Neural cell (in vitro differentiated cells): ENCODE measurements at regions not wholly inside any gene's neighbourhood (a gene's known extent, or its start where the extent isn't known, plus 50 kb on each side); places are given as distances from the start of the nearest gene placed in this dataset.

Experiments used
- H2AFZ ChIP-seq: fragments of 200-600, 300-800 bp; sonication (generic), shearing (Covaris generic); 2 replicates; pipeline ENCODE4 v1.6.0; 2014; ENCODE audit warnings: low read depth, mild to moderate bottlenecking, antibody characterized with exemption, low read length, moderate library complexity
- H3F3A ChIP-seq: fragments of 200-600 bp; shearing (Covaris generic); 2 replicates; pipeline ENCODE4 v1.6.1; 2016; ENCODE audit warnings: mild to moderate bottlenecking, moderate library complexity, mixed read lengths, antibody characterized with exemption, low read length; ENCODE audit not compliant: insufficient read depth, poor library complexity, severe bottlenecking
- H3K27ac ChIP-seq: fragments of 200-600, 300-800 bp; sonication (generic), shearing (Covaris generic); 2 replicates; pipeline ENCODE4 v1.5.1; 2014; ENCODE audit warnings: mild to moderate bottlenecking, low read length, moderate library complexity
- H3K27me3 ChIP-seq: fragments of 300-800, 200-600 bp; sonication (generic), shearing (Covaris generic); 2 replicates; pipeline ENCODE4 v1.6.0; 2014; ENCODE audit warnings: mild to moderate bottlenecking, low read depth, low read length, moderate library complexity; ENCODE audit not compliant: insufficient read depth
- H3K36me3 ChIP-seq: fragments of 300-800, 200-600 bp; sonication (generic), shearing (Covaris generic); 2 replicates; pipeline ENCODE4 v1.5.1; 2014; ENCODE audit warnings: mild to moderate bottlenecking, antibody characterized with exemption, low read length, moderate library complexity; ENCODE audit not compliant: insufficient read depth
- H3K4me2 ChIP-seq: fragments of 300-800, 200-600 bp; sonication (generic), shearing (Covaris generic); 2 replicates; pipeline ENCODE4 v1.6.0; 2014; ENCODE audit warnings: mild to moderate bottlenecking, low read length
- H3K4me3 ChIP-seq: fragments of 300-800, 200-600 bp; sonication (generic), shearing (Covaris generic); 2 replicates; pipeline ENCODE4 v1.5.1; 2014; ENCODE audit warnings: mild to moderate bottlenecking, low read length, moderate library complexity
- H3K79me2 ChIP-seq: fragments of 200-600 bp; shearing (Covaris generic); replicated peaks from 2 replicates; pipeline ENCODE4 v1.6.0; 2014; ENCODE audit warnings: mild to moderate bottlenecking, low read length, moderate library complexity; ENCODE audit not compliant: insufficient read depth
- H3K9ac ChIP-seq: fragments of 300-800, 200-600 bp; sonication (generic), shearing (Covaris generic); 2 replicates; pipeline ENCODE4 v1.6.1; 2016; ENCODE audit warnings: mild to moderate bottlenecking, low read length, mixed read lengths
- H3K9me2 ChIP-seq: fragments of 200-600 bp; shearing (Covaris generic); 2 replicates; pipeline ENCODE4 v1.6.1; 2016; ENCODE audit warnings: mild to moderate bottlenecking, low read length, mixed read lengths; ENCODE audit not compliant: insufficient read depth
- H3K9me3 ChIP-seq: fragments of 200-600, 300-800 bp; sonication (generic), shearing (Covaris generic); 2 replicates; pipeline ENCODE4 v1.6.1; 2016; ENCODE audit warnings: mild to moderate bottlenecking, mixed run types, low read length, moderate library complexity, mixed read lengths
- H4K20me1 ChIP-seq: fragments of 200-600 bp; shearing (Covaris generic); 2 replicates; pipeline ENCODE4 v1.6.1; 2016; ENCODE audit warnings: mild to moderate bottlenecking, mixed run types; ENCODE audit not compliant: insufficient read depth
- EP300 ChIP-seq: fragments of 450-650 bp; conservative IDR thresholded peaks from 2 replicates; pipeline ENCODE4 v1.6.1; 2014; ENCODE audit warnings: antibody characterized with exemption, mild to moderate bottlenecking, moderate library complexity; ENCODE audit not compliant: poor library complexity, severe bottlenecking
- EZH2 ChIP-seq: fragments of 200-600, 300-800 bp; shearing (Covaris generic), sonication (generic); IDR thresholded peaks from 2 replicates; pipeline ENCODE4 v1.6.1; 2014; ENCODE audit warnings: antibody characterized with exemption, low read length, borderline replicate concordance, mild to moderate bottlenecking; ENCODE audit not compliant: insufficient read depth, poor library complexity, severe bottlenecking
- MXI1 ChIP-seq: fragments of 450-650 bp; conservative IDR thresholded peaks from 2 replicates; pipeline ENCODE4 v1.6.1; 2014; ENCODE audit warnings: antibody characterized with exemption, mild to moderate bottlenecking; ENCODE audit not compliant: poor library complexity, severe bottlenecking
- POLR2AphosphoS5 ChIP-seq: IDR thresholded peaks from 2 replicates; pipeline ENCODE4 v1.6.1; 2012
- RAD21 ChIP-seq: fragments of 450-650 bp; conservative IDR thresholded peaks from 2 replicates; pipeline ENCODE4 v1.6.1; 2014; ENCODE audit warnings: antibody characterized with exemption, mild to moderate bottlenecking, moderate library complexity
- REST ChIP-seq: IDR thresholded peaks from 2 replicates; pipeline ENCODE4 v1.6.1; 2012; ENCODE audit warnings: borderline replicate concordance
- SMC3 ChIP-seq: fragments of 450-650 bp; conservative IDR thresholded peaks from 2 replicates; pipeline ENCODE4 v1.6.1; 2014; ENCODE audit warnings: antibody characterized with exemption, mild to moderate bottlenecking, moderate library complexity; ENCODE audit not compliant: poor library complexity
- TAF1 ChIP-seq: IDR thresholded peaks from 2 replicates; pipeline ENCODE4 v1.6.1; 2012; ENCODE audit warnings: low read depth
- TF ChIP-seq, protein P1 (sequence below): fragments of 450-650 bp; IDR thresholded peaks from 2 replicates; pipeline ENCODE4 v1.5.1; 2014; ENCODE audit warnings: antibody characterized with exemption, mild to moderate bottlenecking, moderate library complexity; ENCODE audit not compliant: poor library complexity, severe bottlenecking

DNA sequence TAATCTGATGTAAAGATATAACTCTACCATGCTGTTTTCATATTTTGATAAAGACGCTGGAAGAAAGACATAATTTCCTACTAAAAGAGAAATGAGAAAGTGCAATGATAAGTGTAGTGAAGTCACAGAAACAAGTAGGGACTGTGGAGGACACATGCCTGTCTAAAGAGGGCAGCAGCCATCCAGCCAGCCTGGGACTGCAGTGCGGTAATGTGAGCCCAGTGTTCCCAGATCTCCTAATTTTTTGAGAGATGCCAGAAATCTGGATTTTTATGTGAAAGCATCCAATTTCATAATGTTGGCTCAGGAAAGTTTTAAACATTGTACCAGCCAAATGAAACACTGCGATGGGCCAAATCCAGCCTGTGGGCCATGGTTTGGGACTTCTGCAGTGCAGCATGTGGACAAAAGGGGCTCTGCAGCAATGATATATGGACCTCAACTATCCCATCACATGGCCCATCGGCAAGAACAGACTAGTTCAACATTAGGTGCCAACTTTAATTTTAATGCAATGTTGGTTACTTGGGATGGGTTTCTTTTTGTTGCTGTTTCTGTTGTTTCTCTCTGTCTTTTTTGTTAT, 329.5 kb downstream of the LTN1 start:
- H3K4me2 ChIP-seq: no peak overlapping the region
- H4K20me1 ChIP-seq: no peaks in the 10 kb centered on the region
- no peak overlapping the region for H2AFZ ChIP-seq
- no peaks in the 10 kb centered on the region for H3K9me2 ChIP-seq
- H3K9ac ChIP-seq: no peak overlapping the region
- no peaks in the 10 kb centered on the region for H3K36me3 ChIP-seq
- TF ChIP-seq SMC3: no peak
- no peak for TF ChIP-seq POLR2AphosphoS5
- TF ChIP-seq, protein P1, sequence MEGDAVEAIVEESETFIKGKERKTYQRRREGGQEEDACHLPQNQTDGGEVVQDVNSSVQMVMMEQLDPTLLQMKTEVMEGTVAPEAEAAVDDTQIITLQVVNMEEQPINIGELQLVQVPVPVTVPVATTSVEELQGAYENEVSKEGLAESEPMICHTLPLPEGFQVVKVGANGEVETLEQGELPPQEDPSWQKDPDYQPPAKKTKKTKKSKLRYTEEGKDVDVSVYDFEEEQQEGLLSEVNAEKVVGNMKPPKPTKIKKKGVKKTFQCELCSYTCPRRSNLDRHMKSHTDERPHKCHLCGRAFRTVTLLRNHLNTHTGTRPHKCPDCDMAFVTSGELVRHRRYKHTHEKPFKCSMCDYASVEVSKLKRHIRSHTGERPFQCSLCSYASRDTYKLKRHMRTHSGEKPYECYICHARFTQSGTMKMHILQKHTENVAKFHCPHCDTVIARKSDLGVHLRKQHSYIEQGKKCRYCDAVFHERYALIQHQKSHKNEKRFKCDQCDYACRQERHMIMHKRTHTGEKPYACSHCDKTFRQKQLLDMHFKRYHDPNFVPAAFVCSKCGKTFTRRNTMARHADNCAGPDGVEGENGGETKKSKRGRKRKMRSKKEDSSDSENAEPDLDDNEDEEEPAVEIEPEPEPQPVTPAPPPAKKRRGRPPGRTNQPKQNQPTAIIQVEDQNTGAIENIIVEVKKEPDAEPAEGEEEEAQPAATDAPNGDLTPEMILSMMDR: no peak
- no peak for TF ChIP-seq RAD21
- TF ChIP-seq TAF1: no peak
- TF ChIP-seq MXI1: no peak
- no peak for TF ChIP-seq EZH2
- TF ChIP-seq EP300: no peak
- TF ChIP-seq REST: no peak
- no peaks in the 10 kb centered on the region for H3K79me2 ChIP-seq
- no peaks in the 10 kb centered on the region for H3K27me3 ChIP-seq
- no peak overlapping the region for H3K27ac ChIP-seq
- H3F3A ChIP-seq: no peaks in the 10 kb centered on the region
- no peaks in the 10 kb centered on the region for H3K9me3 ChIP-seq
- no peak overlapping the region for H3K4me3 ChIP-seq

GRCh38 chr21:28657566-28657965, 335.1 kb downstream of the LTN1 start:
- H3K9me3 ChIP-seq: no peaks in the 10 kb centered on the region
- no peak overlapping the region for H3K9ac ChIP-seq
- no peaks in the 10 kb centered on the region for H4K20me1 ChIP-seq
- H2AFZ ChIP-seq: no peak overlapping the region
- no peak overlapping the region for H3K4me2 ChIP-seq
- H3K4me3 ChIP-seq: no peak overlapping the region
- no peaks in the 10 kb centered on the region for H3K36me3 ChIP-seq
- TF ChIP-seq RAD21: no peak
- no peaks in the 10 kb centered on the region for H3K79me2 ChIP-seq
- no peaks in the 10 kb centered on the region for H3K27me3 ChIP-seq
- H3K9me2 ChIP-seq: no peaks in the 10 kb centered on the region
- no peak overlapping the region for H3K27ac ChIP-seq
- H3F3A ChIP-seq: no peaks in the 10 kb centered on the region

DNA sequence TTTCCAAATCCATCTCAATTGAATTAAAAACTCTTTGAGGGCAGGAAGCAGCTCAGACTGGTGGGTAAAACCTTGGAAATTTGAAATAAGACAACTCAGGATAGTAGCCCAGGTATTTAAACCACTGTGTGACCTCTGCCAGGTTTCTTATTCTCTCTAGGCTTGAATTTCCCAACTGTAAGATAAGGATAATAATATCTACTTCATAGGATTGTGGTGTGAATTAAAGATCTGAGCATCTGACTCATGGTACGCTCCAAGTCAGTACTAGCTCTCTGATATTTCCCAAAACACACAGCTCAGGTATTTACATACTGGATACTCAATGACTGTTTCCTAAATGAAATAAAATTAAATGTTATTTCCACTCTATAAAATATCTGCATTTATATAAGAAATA, 337.2 kb downstream of the LTN1 start:
- Histone ChIP-seq H4K20me1 (no peaks in the 10 kb centered on the region), H3K9ac (no peak overlapping the region), H3K9me2 (no peaks in the 10 kb centered on the region), H3K79me2 (no peaks in the 10 kb centered on the region), H3K36me3 (no peaks in the 10 kb centered on the region), H3K4me3 (no peak overlapping the region), H3K27me3 (no peaks in the 10 kb centered on the region), H3K27ac (no peak overlapping the region), H3K4me2 (no peak overlapping the region), H3K9me3 (no peaks in the 10 kb centered on the region), H2AFZ (no peak overlapping the region), H3F3A (no peaks in the 10 kb centered on the region)
- TF ChIP-seq MXI1: no peak
- TF ChIP-seq TAF1: no peak
- no peak for TF ChIP-seq REST
- no peak for TF ChIP-seq EP300
- no peak for TF ChIP-seq EZH2
- no peak for TF ChIP-seq SMC3
- TF ChIP-seq, protein P1: no peak
- no peak for TF ChIP-seq POLR2AphosphoS5
- no peak for TF ChIP-seq RAD21
